IPS DF 19.7 (cell line): ENCODE measurements at regions not wholly inside any gene's neighbourhood (a gene's known extent, or its start where the extent isn't known, plus 50 kb on each side); places are given as distances from the start of the nearest gene placed in this dataset.

Experiments
- DNase-seq: peaks from one replicate; pipeline ENCODE4 v3.0.0-alpha.2; 2013; ENCODE audit warnings: low read depth, low spot score

DNA sequence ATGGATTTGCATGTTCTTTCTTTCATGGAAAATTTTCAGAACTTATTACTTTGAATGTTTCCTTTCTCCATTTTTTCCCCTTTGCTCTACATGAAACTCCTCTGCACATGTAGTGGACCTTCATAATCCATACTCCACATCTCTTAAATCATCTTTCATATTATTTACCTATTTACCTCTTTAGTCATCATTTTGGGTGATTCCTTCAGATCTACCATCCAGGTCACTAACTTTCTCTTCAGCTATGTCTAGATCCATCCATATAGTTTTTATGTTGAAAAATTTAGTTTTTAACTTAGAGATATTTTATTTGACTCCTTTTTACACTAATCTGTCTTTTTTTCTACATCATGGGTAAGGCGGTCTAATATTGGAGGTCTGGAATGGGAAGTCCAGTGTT is 586.6 kb downstream of the NR2F1-AS1 start:
- no peak for DNase-seq

DNA sequence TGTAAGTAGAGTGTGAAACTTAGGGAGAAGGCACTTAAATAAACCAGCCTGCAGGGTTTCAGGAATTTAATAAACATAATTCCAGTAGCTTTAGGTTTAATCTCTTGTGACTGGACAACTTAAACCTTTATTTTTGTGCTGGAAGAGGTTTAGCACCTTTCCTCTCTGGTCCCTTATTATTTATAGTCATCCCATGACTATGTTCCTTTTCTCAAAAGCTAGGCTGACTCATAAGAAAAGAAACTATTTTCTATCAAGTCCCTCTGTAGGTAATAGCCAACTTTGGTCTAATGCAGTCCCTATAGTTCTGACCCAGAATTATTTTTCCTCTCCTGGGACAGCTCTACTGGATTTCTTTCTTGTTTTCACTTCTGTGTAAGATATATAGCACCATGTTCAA is 588.9 kb downstream of the NR2F1-AS1 start:
- DNase-seq, result no peak

DNA sequence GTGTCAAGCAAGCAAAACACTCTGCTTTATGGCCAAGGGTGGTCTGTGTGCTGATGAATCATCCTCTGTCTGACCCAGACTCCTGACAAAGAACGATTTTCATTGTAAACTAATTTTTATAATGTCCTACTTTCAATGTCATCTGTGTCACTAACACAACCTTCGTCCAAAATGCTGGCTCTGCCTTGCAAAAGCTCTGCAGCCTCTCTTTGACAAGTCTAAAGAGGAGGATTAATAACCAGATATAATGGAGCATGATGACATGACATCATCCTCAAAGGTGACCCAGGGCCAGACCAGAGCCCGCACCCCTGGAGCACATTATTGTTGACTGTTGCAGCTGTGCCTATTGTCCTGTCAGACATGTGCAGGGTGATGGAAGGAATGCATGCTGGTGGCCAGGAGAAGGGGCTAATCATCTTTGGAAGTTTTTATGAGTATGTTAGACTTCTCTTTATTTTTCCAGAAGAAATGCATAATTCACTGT is 589.4 kb downstream of the NR2F1-AS1 start:
- DNase-seq, result no peak

DNA sequence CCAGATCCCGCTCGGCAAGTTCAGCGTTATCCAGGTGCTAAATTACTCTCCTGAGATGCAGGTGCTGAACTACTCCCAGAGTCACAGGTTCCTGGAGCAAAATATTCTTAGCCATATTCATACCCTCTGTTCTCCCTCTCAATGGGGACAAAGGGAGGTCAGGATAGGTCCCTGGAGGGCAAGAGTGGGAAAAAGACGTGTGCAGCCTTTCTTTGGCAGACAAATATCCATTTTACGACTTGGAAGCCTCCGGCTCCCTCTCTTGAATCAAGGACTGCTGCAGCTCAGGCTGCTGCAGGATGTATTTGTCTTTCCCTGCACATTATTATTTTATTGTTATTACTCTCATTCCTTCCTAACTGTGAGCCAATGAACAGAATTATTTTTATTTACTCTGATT is 590.2 kb downstream of the NR2F1-AS1 start:
- no peak for DNase-seq

DNA sequence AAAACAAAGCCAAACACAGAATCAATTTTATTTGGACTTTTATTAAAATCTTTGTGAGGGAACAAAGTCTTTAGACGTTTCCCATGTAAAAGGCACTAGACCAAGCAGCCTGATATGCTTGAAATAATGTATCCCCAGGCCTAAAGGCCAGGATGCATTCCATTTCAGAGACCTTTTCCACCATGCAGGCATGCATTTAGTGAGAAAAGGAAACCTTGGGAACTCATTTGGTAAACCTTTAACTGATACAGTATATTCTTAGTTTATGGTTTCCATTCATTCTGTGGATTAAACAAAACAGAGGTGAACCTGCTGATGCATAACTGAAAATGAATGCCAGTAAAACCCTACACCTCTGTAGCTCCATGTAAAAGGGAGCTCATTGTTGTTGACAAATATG is 600.0 kb downstream of the NR2F1-AS1 start:
- no peak for DNase-seq

DNA sequence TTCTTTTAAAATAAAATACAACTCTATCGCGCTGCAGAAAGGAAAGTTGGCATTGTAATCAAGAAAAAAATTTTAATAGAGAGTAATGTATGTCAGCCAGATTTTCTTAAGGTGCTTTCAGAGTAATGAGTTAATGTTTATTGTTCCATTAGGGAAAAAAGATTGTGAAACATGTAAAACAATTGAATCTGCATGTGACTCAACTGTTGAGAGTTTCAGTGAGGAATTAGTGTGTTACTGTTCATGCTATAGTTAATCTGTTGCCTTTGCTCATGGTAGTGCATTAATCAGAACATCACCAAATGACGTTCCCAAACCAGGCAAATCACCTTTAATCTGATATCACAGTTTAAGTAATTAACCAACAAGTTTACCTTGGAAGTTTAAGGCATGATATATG is 600.5 kb downstream of the NR2F1-AS1 start:
- no peak for DNase-seq

DNA sequence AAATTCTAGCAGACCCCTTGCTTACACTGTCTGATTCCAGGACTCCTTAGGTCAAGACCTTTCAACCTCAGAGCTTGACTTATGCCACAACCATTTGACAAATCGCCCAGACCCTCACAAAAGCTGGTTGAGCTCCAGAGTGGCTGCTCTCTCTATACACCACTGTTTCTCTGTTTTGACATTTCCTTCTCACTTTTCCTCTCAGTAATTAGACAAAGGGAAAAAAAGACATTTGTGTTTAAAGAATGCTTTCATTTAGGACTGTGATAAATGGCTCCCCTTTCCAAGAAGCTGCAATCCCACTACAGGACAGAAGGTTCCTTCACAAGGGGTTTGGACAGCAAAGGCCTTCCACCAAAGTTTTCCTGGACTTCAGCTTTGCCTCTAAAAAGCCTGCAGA is 601.3 kb downstream of the NR2F1-AS1 start:
- no peak for DNase-seq

DNA sequence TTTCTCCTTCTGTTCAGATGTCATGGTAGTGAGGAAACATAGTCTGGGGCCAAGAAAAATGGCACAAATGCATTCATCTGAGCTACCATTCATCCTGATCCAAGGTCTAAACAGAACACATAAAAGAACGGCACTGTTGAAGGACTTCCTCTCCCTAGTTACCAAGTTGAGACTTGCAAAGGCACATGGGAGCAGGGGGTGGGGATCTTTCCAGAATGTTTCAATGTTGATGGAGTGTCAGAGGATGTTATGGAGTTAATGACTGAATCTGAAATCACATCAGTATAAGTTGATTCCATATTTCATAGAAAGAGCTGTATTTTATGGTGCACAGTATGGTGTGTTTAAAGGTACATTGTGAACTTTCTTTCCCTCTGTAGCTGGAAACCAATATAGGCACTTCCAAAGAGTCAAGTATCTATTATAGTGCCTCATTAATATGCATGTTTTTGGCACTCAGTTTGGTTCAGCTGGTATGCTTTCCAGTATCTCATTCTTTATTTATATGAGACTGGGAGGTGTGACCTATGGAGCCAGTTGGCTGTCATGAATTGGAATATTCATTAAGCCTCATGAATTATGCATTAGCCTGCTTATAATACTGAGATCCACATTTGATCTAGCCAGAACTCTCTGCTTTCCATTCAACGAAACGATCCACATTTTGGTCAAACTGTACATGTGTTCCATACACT is 603.0 kb downstream of the NR2F1-AS1 start:
- DNase-seq, result no peak

DNA sequence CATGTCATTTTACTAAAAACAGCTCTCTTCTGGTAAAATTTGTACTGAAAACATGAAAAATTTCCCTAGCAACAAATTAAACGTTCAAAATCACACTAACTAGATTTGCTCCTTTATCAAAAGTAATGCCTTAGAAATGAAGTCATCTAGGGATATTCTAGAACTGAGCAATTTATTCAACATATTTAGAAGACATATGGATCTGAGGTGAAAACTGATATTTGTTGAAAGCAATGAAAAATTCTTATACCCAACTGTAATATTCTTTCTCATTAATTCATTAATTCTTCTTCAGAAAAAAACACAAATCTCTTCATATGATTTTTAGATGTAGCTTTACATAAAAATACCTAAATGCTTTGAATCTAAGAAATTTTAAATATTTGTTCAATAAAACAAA is 604.9 kb downstream of the NR2F1-AS1 start:
- DNase-seq, result no peak

DNA sequence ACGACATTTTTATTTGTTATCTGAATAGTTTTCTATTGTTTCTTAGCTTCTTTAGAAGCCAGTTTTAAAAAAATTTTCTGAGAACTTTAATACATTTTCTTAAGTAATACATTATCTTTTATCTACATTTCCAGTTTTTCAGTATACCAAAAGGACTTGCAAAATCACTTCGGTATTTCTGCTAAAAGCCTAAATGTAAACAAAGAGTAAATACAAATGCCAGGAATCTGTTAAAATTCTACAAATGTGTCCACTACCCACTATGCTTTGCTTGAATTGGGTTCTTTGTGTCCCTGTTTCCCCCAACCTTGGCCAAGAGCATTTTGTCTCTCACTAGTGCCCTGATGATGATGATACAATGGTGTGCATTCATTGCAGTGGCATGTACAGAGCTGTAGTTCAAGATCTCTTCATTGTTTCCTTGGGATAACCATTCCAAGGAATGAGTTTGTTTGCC is 611.2 kb downstream of the NR2F1-AS1 start:
- no peak for DNase-seq

DNA sequence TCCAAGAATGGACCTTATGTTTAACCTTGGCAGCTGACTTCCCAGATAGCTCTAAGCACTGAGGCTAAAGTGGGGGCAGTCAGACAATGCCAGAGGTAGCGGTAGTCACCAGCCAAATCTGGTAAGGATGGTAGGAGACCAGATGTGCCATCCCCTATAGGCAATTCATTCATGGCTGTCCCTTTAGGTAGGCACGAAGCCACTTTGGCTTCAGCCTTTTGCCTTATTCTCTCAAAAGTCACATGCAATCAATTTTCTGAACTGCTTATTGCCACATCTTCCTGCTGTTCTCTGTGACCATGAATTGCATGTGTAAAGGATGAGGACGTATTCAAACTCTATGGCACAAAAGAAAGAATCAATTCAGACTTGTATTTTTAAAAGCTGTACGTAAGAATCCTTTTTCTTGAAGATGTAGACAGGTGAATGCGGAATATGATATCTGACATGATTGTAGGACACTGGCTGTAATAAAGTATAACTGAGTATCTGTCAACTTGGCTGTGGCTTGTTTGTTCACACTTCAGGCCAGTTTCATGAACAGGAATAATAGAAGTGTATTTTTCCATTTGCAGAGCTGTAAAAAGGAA is 611.7 kb downstream of the NR2F1-AS1 start:
- DNase-seq, result no peak

DNA sequence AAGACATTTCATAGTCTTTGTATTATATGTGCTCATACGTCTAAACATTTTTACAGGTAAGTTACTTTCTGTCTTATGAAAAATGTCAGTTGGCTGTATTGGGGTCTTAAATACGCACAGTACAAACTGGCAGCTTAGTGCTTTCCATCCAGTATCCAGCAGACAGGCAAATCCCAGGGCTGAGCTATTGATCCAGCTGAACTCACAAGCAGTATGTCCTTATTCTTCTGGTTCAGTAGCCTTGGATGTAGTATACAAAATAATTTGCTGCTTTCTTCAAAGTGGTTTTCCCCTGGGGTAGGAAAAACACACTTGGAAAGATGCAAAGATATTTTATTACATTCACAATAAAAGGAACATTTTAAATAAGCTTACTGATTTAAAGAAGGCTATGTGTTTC is 617.2 kb downstream of the NR2F1-AS1 start:
- no peak for DNase-seq

DNA sequence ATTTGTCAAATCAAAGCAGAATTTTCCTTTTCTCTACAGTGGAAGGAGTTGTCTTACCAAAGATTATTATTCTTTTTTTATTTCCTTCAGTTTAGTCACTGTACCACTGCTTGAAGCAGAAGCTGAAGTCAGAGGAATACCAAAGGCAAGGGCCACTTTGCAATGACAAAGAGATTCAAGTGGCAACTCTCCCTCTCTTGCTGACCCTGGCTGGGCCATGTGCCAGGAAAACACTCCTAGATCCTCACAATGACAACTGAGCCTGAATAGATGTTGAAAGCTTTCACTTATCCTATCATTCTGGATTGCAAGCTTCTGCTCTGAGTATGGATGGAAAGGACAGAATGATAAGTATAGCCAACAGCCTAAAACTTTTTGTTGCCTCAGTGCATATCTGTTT is 618.3 kb downstream of the NR2F1-AS1 start:
- no peak for DNase-seq

DNA sequence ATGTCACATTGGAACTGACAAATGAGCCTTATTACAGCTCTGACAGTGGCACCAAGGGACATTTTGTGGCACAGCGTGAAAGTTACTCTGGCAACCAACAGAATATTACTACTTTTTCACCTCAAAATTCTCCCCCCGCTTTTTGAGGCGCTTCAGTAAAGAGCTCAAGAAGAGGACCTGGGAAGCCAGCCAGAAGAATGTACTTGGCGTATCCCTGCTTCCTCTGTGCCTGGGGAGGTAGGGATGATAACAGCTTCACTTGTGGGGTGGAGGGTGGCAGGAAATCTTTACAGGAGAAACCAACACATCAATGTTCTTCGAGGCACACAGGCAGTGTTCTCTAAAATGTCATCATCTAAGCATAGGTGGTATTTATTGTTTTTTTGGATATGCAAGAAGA is 624.1 kb downstream of the NR2F1-AS1 start:
- no peak for DNase-seq

DNA sequence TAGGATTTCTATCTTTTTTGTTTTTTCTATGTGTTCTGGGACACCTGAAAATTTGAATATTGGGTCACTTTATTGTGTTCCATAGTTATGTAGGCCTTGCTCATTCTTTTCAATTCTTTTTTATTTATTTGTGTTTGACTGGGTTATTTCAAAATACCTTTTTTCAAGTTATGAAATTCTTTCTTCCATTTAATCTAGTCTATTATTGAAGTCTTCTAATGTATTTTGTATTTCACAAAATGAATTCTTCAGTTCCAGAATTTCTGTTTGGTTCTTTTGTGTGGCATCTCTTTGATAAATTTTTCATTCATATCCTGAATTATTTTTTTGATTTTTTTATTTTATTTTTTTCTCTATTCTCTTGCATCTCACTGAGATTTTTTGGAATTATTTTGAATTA is 628.8 kb downstream of the NR2F1-AS1 start:
- no peak for DNase-seq

DNA sequence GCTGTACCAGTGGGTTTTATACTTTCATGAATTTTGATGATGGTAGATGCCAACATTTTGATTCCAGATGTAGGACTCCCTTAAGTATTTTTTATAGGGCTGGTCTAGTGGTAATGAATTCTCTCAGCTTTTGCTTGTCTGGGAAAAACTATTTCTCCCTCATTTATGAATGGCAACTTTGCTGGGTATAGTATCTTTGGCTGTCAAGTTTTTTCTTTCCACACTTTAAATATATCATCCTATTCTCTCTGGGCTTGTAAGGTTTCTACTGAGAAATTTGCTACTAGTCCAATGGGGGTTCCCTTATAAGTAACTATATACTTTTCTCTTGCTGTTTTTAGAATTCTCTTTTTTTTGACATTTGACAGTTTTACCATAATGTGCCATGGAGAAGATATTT is 629.3 kb downstream of the NR2F1-AS1 start:
- DNase-seq, result no peak

DNA sequence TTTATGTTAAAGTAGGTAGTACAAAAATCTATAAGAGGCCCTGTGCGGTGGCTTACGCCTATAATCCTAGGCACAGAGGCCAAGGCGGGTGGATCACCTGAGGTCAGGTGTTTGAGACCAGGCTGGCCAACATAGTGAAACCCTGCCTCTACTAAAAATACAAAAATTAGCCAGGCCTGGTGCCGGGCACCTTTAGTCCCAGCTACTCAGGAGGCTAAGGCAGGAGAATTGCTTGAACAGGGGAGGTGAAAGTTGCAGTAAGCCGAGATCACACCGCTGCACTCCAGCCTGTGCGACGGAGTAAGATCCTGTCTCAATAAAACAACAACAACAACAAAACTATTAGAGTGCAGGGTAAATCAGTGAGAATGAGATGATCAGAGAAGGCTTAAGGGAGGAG is 634.5 kb downstream of the NR2F1-AS1 start:
- no peak for DNase-seq

DNA sequence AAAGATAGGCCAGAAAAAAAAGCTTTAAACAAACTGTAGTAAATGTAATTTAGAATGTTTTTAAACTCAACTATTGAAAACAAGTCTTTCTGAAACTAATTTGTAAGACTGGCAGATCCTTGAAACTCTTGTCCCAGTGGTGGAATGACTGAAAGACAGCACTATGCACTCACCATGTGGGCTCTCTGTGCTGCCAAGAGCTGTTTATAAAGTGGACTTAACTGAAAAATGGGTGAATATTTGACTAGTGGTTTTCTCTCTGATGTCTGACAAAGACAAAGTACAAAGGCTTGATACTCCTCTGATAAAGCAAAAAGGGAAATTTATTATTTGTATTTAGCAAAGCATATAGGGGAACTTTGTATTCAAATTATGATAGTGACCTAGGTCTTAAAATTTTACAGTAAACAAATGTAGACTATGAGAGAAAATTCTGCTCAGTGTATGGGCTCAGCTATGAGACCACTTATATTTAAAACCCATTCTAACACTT is 635.4 kb downstream of the NR2F1-AS1 start:
- DNase-seq, result no peak

DNA sequence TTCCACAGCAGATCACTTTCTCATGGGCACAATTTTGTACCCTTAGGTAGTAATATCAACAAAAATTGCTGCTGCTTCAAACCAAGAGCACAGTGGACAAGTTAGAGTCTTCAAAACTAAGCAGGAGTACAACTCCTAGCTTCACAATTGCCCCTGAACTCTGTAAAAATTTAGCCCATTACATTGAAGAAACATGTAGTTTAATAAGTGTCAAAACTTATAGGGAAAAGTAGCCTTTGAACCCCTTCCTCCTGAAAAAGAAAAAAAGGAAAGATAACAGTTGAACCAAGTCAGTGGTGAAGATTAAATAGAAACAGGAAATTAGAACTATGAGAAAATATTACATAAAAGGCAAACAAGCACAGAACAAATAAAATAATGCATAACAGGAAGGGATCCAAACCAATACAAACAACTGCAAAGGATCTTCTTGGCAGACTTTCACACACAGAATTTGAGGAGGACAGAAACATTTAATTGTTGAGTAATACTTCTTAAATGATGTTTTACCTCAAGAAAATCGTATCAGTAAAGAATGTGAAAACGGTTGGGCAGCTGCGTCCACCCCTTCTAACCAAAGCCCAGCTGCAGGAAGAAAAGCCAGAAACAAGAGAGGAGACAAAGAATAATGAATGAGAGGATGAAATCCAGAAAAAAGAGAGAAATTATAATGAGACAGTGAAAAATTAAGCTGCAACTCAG is 636.0 kb downstream of the NR2F1-AS1 start:
- DNase-seq, result no peak

DNA sequence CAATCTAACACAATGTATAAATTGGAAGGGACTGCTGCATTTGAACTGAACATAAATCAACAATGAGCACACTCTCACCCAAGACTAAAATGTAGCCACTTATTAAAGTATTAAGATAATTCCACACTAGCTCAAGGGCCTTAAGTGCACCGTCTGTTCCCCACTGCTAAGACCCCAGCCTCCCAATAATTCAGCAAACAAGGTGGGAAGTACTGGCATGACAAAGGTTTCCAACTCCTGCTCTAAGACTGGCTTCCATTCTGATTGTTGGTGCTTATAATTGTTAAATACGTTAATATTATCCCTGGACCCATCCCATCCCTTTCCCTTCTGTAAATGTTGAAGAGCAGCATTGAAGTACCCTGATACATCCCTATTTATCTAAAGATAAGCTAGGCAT is 636.7 kb downstream of the NR2F1-AS1 start:
- no peak for DNase-seq

DNA sequence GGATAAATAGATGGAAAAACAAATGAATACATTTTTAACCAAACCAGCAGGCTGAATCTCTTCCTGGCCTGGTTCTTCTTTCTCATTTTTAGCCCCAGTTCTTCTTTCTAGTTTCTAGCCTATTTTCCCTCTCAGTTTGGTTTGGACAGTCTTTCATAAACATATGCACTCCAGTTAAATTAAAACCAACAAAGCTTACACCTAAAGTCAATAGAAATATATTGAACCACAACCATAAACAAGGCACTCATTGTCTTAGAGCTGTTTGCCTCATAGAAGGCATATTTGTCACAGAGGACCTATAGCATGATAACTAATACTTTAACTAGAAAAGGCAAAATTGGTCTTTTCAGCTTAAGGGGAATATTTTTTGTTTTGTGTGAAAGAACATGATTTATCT is 638.3 kb downstream of the NR2F1-AS1 start:
- DNase-seq, result no peak

DNA sequence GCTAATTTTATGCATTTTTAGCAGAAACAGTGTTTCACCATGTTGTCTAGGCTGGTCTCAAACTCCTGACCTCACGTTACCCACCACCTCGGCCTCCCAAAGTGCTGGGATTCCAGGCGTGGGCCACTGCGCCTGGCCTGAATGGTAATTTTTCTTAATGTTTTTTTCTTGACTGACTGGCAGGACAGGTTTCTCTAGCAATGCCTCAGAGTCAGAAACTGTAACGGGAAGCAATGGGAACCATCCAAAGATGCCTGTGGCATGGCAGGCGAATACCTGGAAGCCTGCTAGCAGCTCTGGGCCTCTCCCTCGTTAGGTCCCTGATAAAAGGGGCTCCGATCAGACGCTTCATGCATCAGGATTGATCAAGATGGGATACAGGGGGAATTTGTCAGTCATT is 639.2 kb downstream of the NR2F1-AS1 start:
- no peak for DNase-seq

DNA sequence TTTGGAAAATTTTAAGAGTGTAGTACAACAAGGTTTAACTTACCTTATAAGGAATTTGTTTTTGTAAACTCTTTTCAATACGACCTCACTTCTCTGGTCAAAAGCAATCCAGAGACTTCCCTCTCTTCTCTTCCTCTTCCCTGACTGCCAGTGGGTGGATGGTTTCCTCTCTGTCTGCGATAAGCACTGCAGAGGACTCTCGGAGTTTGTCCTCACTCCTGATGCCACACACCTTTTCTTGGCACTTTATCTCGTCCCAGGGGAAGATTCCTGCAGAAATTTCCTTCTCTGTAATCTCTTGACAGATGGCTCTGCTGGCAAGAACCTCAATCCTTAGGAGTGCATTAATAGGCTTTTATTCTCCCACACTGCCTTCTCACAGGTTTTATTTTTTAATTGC is 641.6 kb downstream of the NR2F1-AS1 start:
- no peak for DNase-seq
